GM12878 (cell line): ENCODE measurements at regions not wholly inside any gene's neighbourhood (a gene's known extent, or its start where the extent isn't known, plus 50 kb on each side); places are given as distances from the start of the nearest gene placed in this dataset.

Experiments used
- ATAC-seq: fragments of 200-7000 bp; cut with Tn5 transposase; 3 replicates; pipeline ENCODE4 v1.9.1; 2020; ENCODE audit warnings: mild to moderate bottlenecking, moderate library complexity
- BruUV-seq: library from RNA; stranded (reverse); fragments of 400-500 nt; replicated peaks from 2 replicates; lab custom pipeline; 2021; lab: Mats Ljungman, UMichigan
- CTCF ChIA-PET: fragments of 300-600 bp; sonication (Branson Sonifier 250); formaldehyde crosslinking; extraction: SDS; loops from one replicate; lab custom pipeline; 2021; ENCODE audit warnings: inconsistent platforms; lab: Yijun Ruan, JAX
- POLR2A ChIA-PET: fragments of 350-600 bp; formaldehyde crosslinking; extraction: SDS; loops from one replicate; lab custom pipeline; 2021; ENCODE audit warnings: inconsistent platforms; lab: Charles Lee
- RAD21 ChIA-PET: fragments of 300-600 bp; sonication (Branson Sonifier 250); formaldehyde crosslinking; loops from one replicate; lab custom pipeline; 2023; ENCODE audit warnings: antibody characterized with exemption; ENCODE audit not compliant: unreplicated experiment; lab: Charles Lee
- SMC1A ChIA-PET: fragments of 300-600 bp; sonication (Branson Sonifier 250); formaldehyde crosslinking; loops from one replicate; lab custom pipeline; 2023; ENCODE audit not compliant: unreplicated experiment, uncharacterized antibody; lab: Charles Lee
- DNase-seq: peaks from one replicate; pipeline ENCODE4 v3.0.0-alpha.2; 2011; ENCODE audit warnings: low read depth, low spot score
- FAIRE-seq: peaks from 3 replicates; lab custom pipeline; 2011; peaks lifted over from hg19 to GRCh38; lab: Jason Lieb, UNC
- H2AFZ ChIP-seq: 2 replicates; pipeline ENCODE4 v1.6.0; 2011; ENCODE audit warnings: low read depth, low read length, control low read depth; ENCODE audit not compliant: control insufficient read depth
- H3K27ac ChIP-seq: 2 replicates; pipeline ENCODE4 v1.5.1; 2011; ENCODE audit warnings: control low read depth; ENCODE audit not compliant: control insufficient read depth, insufficient read depth
- H3K27me3 ChIP-seq, 2 experiments: replicated peaks in 1 of 2; 2 replicates each; pipeline versions ENCODE4 v1.6.0 to v1.6.1; 2011; ENCODE audit warnings: low read length in 1 of 2; ENCODE audit not compliant: control insufficient read depth in 2 of 2, insufficient read depth in 2 of 2
- H3K36me3 ChIP-seq, 2 experiments: 2 replicates each; pipeline ENCODE4 v1.5.1; 2011; ENCODE audit warnings: low read length in 1 of 2; ENCODE audit not compliant: control insufficient read depth in 2 of 2, insufficient read depth in 2 of 2
- H3K4me1 ChIP-seq: 2 replicates; pipeline ENCODE4 v1.6.1; 2011; ENCODE audit warnings: mild to moderate bottlenecking, low read length, moderate library complexity, mixed read lengths; ENCODE audit not compliant: control insufficient read depth, insufficient read depth
- H3K4me2 ChIP-seq: 2 replicates; pipeline ENCODE4 v1.6.0; 2011; ENCODE audit warnings: control low read depth; ENCODE audit not compliant: control insufficient read depth, insufficient read depth
- H3K4me3 ChIP-seq: fragments of 200-600 bp; sonication (generic); 2 replicates; pipeline ENCODE4 v1.5.1; 2016
- H3K79me2 ChIP-seq: 2 replicates; pipeline ENCODE4 v1.6.0; 2011; ENCODE audit warnings: low read length; ENCODE audit not compliant: control insufficient read depth, insufficient read depth
- H3K9ac ChIP-seq: 2 replicates; pipeline ENCODE4 v1.8.0; 2011; ENCODE audit warnings: low read length, control low read depth, mixed read lengths; ENCODE audit not compliant: control insufficient read depth, insufficient read depth
- H3K9me3 ChIP-seq: replicated peaks from 3 replicates; pipeline ENCODE4 v1.5.1; 2011; ENCODE audit warnings: mild to moderate bottlenecking, low read length; ENCODE audit not compliant: control insufficient read depth, insufficient read depth
- H4K20me1 ChIP-seq: 2 replicates; pipeline ENCODE4 v1.6.0; 2011; ENCODE audit not compliant: control insufficient read depth, insufficient read depth
- BRCA1 ChIP-seq: IDR thresholded peaks from 2 replicates; pipeline ENCODE4 v1.6.1; 2011; ENCODE audit warnings: low read depth, low read length, improper control_type of control experiment
- CREB1 ChIP-seq: IDR thresholded peaks from 2 replicates; pipeline ENCODE4 v1.6.1; 2012; ENCODE audit warnings: low read depth, mild to moderate bottlenecking, inconsistent platforms
- ESRRA ChIP-seq: IDR thresholded peaks from 2 replicates; pipeline ENCODE4 v1.6.1; 2012; ENCODE audit warnings: mild to moderate bottlenecking, low read length, improper control_type of control experiment
- NFIC ChIP-seq: IDR thresholded peaks from 2 replicates; pipeline ENCODE4 v1.6.1; 2012; ENCODE audit warnings: low read depth, mild to moderate bottlenecking, inconsistent platforms, low read length, moderate library complexity
- PAX5 ChIP-seq: IDR thresholded peaks from 2 replicates; pipeline ENCODE4 v1.6.1; 2011; ENCODE audit warnings: low read depth, low read length, borderline replicate concordance
- RB1 ChIP-seq: fragments of 450-650 bp; formaldehyde crosslinking; IDR thresholded peaks from 2 replicates; pipeline ENCODE4 v1.6.1; 2017; ENCODE audit warnings: mild to moderate bottlenecking, borderline replicate concordance
- SIX5 ChIP-seq: IDR thresholded peaks from 2 replicates; pipeline ENCODE4 v1.6.1; 2011; ENCODE audit warnings: mild to moderate bottlenecking, low read depth, low read length, moderate library complexity; ENCODE audit not compliant: severe bottlenecking
- SREBF1 ChIP-seq: IDR thresholded peaks from 2 replicates; pipeline ENCODE4 v1.6.1; 2012; ENCODE audit warnings: mild to moderate bottlenecking, low read length
- ZNF274 ChIP-seq: IDR thresholded peaks from one replicate; pipeline ENCODE4 v1.8.0; 2011; ENCODE audit not compliant: insufficient read length, insufficient read depth
- WGBS: methylation state at CpG from one replicate; pipeline ENCODE4 v1.1.6; 2016; ENCODE audit warnings: low lambda C conversion rate; ENCODE audit not compliant: insufficient replicate concordance, insufficient coverage; ENCODE audit errors: missing lambda C conversion rate; 5-methylcytosine and 5-hydroxymethylcytosine counted together
- in situ Hi-C: fragments of 300-500 bp; cut with MboI; formaldehyde crosslinking; loops from 9 replicates; pipeline ENCODE4 v1.14.3; 2018; ENCODE audit warnings: mixed read lengths
- intact Hi-C: fragments of 100-400 bp; cut with micrococcal nuclease; formaldehyde crosslinking; loops from one replicate; pipeline ENCODE4 v1.14.2; 2022; ENCODE audit not compliant: unreplicated experiment
- TF ChIP-seq, protein P1 (sequence below): fragments of 450-650 bp; formaldehyde crosslinking; IDR thresholded peaks from 2 replicates; pipeline ENCODE4 v1.5.0; 2022; ENCODE audit warnings: mild to moderate bottlenecking, missing genetic modification characterization
- TF ChIP-seq, protein P2 (sequence below): fragments of 150-350 bp; IDR thresholded peaks from 2 replicates; pipeline ENCODE4 v1.6.1; 2014; ENCODE audit warnings: mild to moderate bottlenecking, low read depth, low read length
- TF ChIP-seq, protein P3 (sequence below): fragments of 450-650 bp; IDR thresholded peaks from 2 replicates; pipeline ENCODE4 v1.6.1; 2018; ENCODE audit warnings: borderline replicate concordance, mild to moderate bottlenecking; ENCODE audit not compliant: partially characterized antibody
- TF ChIP-seq, protein P4 (sequence below): IDR thresholded peaks from 2 replicates; pipeline ENCODE4 v1.6.1; 2011; ENCODE audit warnings: low read depth, low read length, improper control_type of control experiment, borderline replicate concordance

DNA sequence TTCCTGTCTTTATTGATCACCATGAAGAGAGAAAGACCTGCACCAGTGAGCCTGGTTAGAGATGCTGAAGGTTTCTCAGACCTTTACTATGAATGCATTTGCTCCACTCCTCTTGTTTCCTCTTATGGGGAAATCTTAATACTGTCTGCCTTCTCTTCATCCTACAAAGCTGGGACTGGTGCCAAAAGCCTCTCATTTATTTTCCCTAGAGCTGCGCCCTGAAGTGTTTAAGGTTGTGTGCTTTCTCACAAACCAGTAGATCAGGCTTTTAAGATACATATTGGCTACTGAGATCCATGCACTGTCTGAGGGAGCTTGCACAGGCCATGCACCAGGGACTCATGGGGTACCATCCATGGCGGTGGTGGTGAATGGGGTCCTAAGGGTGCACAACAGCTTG lies 286.1 kb upstream of the PMFBP1 start:
- Histone ChIP-seq H3K36me3 (no peaks in the 10 kb centered on the region), H3K27me3 (no peaks in the 10 kb centered on the region), H3K79me2 (no peaks in the 10 kb centered on the region), H3K9me3 (no peaks in the 10 kb centered on the region; the same call in 1 of the 3 replicates), H4K20me1 (no peaks in the 10 kb centered on the region), H3K4me3 (no peak overlapping the region)
- intact Hi-C loops, result no loop called here
- CTCF ChIA-PET, result interaction anchor here (1.8 kb wide), 1 partner anchor 9 kb away, joined by 10 read pairs; no protein-coding TSS in a partner anchor
- DNase-seq, result no peak
- TF ChIP-seq, protein P1, sequence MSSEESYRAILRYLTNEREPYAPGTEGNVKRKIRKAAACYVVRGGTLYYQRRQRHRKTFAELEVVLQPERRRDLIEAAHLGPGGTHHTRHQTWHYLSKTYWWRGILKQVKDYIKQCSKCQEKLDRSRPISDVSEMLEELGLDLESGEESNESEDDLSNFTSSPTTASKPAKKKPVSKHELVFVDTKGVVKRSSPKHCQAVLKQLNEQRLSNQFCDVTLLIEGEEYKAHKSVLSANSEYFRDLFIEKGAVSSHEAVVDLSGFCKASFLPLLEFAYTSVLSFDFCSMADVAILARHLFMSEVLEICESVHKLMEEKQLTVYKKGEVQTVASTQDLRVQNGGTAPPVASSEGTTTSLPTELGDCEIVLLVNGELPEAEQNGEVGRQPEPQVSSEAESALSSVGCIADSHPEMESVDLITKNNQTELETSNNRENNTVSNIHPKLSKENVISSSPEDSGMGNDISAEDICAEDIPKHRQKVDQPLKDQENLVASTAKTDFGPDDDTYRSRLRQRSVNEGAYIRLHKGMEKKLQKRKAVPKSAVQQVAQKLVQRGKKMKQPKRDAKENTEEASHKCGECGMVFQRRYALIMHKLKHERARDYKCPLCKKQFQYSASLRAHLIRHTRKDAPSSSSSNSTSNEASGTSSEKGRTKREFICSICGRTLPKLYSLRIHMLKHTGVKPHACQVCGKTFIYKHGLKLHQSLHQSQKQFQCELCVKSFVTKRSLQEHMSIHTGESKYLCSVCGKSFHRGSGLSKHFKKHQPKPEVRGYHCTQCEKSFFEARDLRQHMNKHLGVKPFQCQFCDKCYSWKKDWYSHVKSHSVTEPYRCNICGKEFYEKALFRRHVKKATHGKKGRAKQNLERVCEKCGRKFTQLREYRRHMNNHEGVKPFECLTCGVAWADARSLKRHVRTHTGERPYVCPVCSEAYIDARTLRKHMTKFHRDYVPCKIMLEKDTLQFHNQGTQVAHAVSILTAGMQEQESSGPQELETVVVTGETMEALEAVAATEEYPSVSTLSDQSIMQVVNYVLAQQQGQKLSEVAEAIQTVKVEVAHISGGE, result no peak
- no peak for TF ChIP-seq SREBF1
- no peak for TF ChIP-seq BRCA1
- TF ChIP-seq, protein P2, sequence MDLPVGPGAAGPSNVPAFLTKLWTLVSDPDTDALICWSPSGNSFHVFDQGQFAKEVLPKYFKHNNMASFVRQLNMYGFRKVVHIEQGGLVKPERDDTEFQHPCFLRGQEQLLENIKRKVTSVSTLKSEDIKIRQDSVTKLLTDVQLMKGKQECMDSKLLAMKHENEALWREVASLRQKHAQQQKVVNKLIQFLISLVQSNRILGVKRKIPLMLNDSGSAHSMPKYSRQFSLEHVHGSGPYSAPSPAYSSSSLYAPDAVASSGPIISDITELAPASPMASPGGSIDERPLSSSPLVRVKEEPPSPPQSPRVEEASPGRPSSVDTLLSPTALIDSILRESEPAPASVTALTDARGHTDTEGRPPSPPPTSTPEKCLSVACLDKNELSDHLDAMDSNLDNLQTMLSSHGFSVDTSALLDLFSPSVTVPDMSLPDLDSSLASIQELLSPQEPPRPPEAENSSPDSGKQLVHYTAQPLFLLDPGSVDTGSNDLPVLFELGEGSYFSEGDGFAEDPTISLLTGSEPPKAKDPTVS, result no peak
- TF ChIP-seq, protein P3, sequence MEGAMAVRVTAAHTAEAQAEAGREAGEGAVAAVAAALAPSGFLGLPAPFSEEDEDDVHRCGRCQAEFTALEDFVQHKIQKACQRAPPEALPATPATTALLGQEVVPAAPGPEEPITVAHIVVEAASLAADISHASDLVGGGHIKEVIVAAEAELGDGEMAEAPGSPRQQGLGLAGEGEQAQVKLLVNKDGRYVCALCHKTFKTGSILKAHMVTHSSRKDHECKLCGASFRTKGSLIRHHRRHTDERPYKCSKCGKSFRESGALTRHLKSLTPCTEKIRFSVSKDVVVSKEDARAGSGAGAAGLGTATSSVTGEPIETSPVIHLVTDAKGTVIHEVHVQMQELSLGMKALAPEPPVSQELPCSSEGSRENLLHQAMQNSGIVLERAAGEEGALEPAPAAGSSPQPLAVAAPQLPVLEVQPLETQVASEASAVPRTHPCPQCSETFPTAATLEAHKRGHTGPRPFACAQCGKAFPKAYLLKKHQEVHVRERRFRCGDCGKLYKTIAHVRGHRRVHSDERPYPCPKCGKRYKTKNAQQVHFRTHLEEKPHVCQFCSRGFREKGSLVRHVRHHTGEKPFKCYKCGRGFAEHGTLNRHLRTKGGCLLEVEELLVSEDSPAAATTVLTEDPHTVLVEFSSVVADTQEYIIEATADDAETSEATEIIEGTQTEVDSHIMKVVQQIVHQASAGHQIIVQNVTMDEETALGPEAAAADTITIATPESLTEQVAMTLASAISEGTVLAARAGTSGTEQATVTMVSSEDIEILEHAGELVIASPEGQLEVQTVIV, result no peak
- TF ChIP-seq, protein P4, sequence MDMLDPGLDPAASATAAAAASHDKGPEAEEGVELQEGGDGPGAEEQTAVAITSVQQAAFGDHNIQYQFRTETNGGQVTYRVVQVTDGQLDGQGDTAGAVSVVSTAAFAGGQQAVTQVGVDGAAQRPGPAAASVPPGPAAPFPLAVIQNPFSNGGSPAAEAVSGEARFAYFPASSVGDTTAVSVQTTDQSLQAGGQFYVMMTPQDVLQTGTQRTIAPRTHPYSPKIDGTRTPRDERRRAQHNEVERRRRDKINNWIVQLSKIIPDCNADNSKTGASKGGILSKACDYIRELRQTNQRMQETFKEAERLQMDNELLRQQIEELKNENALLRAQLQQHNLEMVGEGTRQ, result no peak
- TF ChIP-seq CREB1, result no peak
- TF ChIP-seq ZNF274, result no peak
- TF ChIP-seq NFIC, result no peak
- TF ChIP-seq RB1, result no peak
- TF ChIP-seq PAX5, result no peak
- TF ChIP-seq ESRRA, result no peak
- no peak for TF ChIP-seq SIX5
- TF ChIP-seq, all 136 proteins: peak for 0
- WGBS, result 93% methylated on average over 2 of the region's 2 CpGs
- H3K4me1 ChIP-seq, result no peaks in the 10 kb centered on the region
- no peak overlapping the region for H2AFZ ChIP-seq
- no peak overlapping the region for H3K4me2 ChIP-seq
- in situ Hi-C loops, result no loop called here
- no peak for FAIRE-seq
- ATAC-seq, result no peak
- SMC1A ChIA-PET, result interaction anchor here (1.0 to 1.4 kb wide), 2 partner anchors 9 to 27 kb away, joined by 3 read pairs; no protein-coding TSS in a partner anchor
- POLR2A ChIA-PET, result interaction anchor here (0.5 kb wide), 1 partner anchor 39 kb away, joined by 3 read pairs; no protein-coding TSS in a partner anchor
- no peak overlapping the region for H3K27ac ChIP-seq
- BruUV-seq, result no TSS peak
- H3K9ac ChIP-seq, result no peak overlapping the region
- RAD21 ChIA-PET, result no interaction called here
